ENCODE measurements at regions not wholly inside any gene's neighbourhood (a gene's known extent, or its start where the extent isn't known, plus 50 kb on each side); places are given as distances from the start of the nearest gene placed in this dataset.
"Not testable (repeated sequence)": the region's sequence is repeated elsewhere in the genome, so short reads cannot be mapped to it uniquely, and the experiment has no call there.

- H3K4me1 Mint-ChIP-seq, result no peaks in the 10 kb centered on the region
- no peaks in the 10 kb centered on the region for H3K9me3 Mint-ChIP-seq
- peaks cover 6 to 7% of the 10 kb centered on the region in 2 donors for H3K27me3 Mint-ChIP-seq
- H3K36me3 Mint-ChIP-seq, result no peaks in the 10 kb centered on the region
- ATAC-seq (replicated peaks) (no peak), DNase-seq (no peak)
- no peak overlapping the region for H3K27ac Mint-ChIP-seq
- H3K4me3 Mint-ChIP-seq, result no peak overlapping the region
These were observed 91.9 kb downstream of the FCRL5 start for GRCh38 chr1:157460381-157460780.

GRCh38 chr1:157457279-157457678 is 95.0 kb downstream of the FCRL5 start:
- DNase-seq (no peak), ATAC-seq (replicated peaks) (no peak)
- no peak overlapping the region for H3K4me3 Mint-ChIP-seq
- H3K27ac Mint-ChIP-seq, result no peak overlapping the region
- no peaks in the 10 kb centered on the region for H3K9me3 Mint-ChIP-seq
- H3K27me3 Mint-ChIP-seq, result peaks cover 10 to 11% of the 10 kb centered on the region in 2 donors
- no peaks in the 10 kb centered on the region for H3K36me3 Mint-ChIP-seq
- no peaks in the 10 kb centered on the region for H3K4me1 Mint-ChIP-seq

- Mint-ChIP-seq H3K36me3 (no peaks in the 10 kb centered on the region), H3K27ac (no peak overlapping the region), H3K27me3 (peaks cover 10 to 17% of the 10 kb centered on the region in 2 donors), H3K4me1 (no peaks in the 10 kb centered on the region), H3K4me3 (no peak overlapping the region), H3K9me3 (no peaks in the 10 kb centered on the region)
- no peak for DNase-seq
- no peak for ATAC-seq (replicated peaks)
These were observed 97.0 kb downstream of the FCRL5 start for GRCh38 chr1:157455318-157455717.

- Mint-ChIP-seq H3K4me3 (no peak overlapping the region), H3K9me3 (no peaks in the 10 kb centered on the region), H3K36me3 (no peaks in the 10 kb centered on the region), H3K27ac (no peak overlapping the region), H3K4me1 (no peaks in the 10 kb centered on the region), H3K27me3 (peaks cover 7 to 12% of the 10 kb centered on the region in 2 donors)
- ATAC-seq (replicated peaks) (no peak), DNase-seq (no peak)
These were observed 102.2 kb downstream of the FCRL5 start for GRCh38 chr1:157450106-157450505.

GRCh38 chr1:157448636-157449035 is 103.7 kb downstream of the FCRL5 start:
- ATAC-seq (replicated peaks), result no peak
- H3K4me3 Mint-ChIP-seq, result no peak overlapping the region
- no peak for DNase-seq
- no peaks in the 10 kb centered on the region for H3K4me1 Mint-ChIP-seq
- no peak overlapping the region for H3K27ac Mint-ChIP-seq
- H3K9me3 Mint-ChIP-seq, result no peaks in the 10 kb centered on the region
- no peaks in the 10 kb centered on the region for H3K36me3 Mint-ChIP-seq
- H3K27me3 Mint-ChIP-seq, result peaks cover 4 to 8% of the 10 kb centered on the region in 2 donors

GRCh38 chr1:157446356-157446755 is 106.0 kb downstream of the FCRL5 start:
- H3K4me1 Mint-ChIP-seq; ATAC-seq (replicated peaks); H3K4me3 Mint-ChIP-seq; H3K27ac Mint-ChIP-seq; H3K27me3 Mint-ChIP-seq; H3K36me3 Mint-ChIP-seq; DNase-seq; H3K9me3 Mint-ChIP-seq: not testable (repeated sequence)

GRCh38 chr1:157445616-157446140 is 106.6 kb downstream of the FCRL5 start:
- not testable (repeated sequence) for H3K9me3 Mint-ChIP-seq; H3K27ac Mint-ChIP-seq; DNase-seq; H3K27me3 Mint-ChIP-seq; H3K36me3 Mint-ChIP-seq; H3K4me1 Mint-ChIP-seq; ATAC-seq (replicated peaks); H3K4me3 Mint-ChIP-seq

GRCh38 chr1:157442065-157442464 is 110.2 kb downstream of the FCRL5 start:
- Mint-ChIP-seq H3K9me3 (no peaks in the 10 kb centered on the region), H3K4me3 (no peak overlapping the region), H3K27ac (no peak overlapping the region), H3K4me1 (no peaks in the 10 kb centered on the region), H3K36me3 (no peaks in the 10 kb centered on the region), H3K27me3 (peaks cover 0 to 4% of the 10 kb centered on the region in 2 donors)
- DNase-seq, result no peak
- no peak for ATAC-seq (replicated peaks)

- Mint-ChIP-seq H3K9me3 (no peaks in the 10 kb centered on the region), H3K27me3 (peaks cover 8 to 9% of the 10 kb centered on the region in 2 donors), H3K4me1 (no peaks in the 10 kb centered on the region), H3K36me3 (no peaks in the 10 kb centered on the region), H3K4me3 (no peak overlapping the region), H3K27ac (no peak overlapping the region)
- ATAC-seq (replicated peaks), result no peak
- DNase-seq, result no peak
These were observed 112.9 kb downstream of the FCRL5 start for GRCh38 chr1:157439302-157439954.

GRCh38 chr1:157438613-157439012 is 113.7 kb downstream of the FCRL5 start:
- DNase-seq (no peak), ATAC-seq (replicated peaks) (no peak)
- Mint-ChIP-seq H3K4me3 (no peak overlapping the region), H3K9me3 (no peaks in the 10 kb centered on the region), H3K27me3 (peaks cover 16 to 17% of the 10 kb centered on the region in 2 donors), H3K4me1 (no peaks in the 10 kb centered on the region), H3K36me3 (no peaks in the 10 kb centered on the region), H3K27ac (no peak overlapping the region)

GRCh38 chr1:157438146-157438545 is 114.2 kb downstream of the FCRL5 start:
- ATAC-seq (replicated peaks), result no peak
- H3K27me3 Mint-ChIP-seq, result peaks cover 21 to 22% of the 10 kb centered on the region in 2 donors

GRCh38 chr1:157437296-157437695 is 115.0 kb downstream of the FCRL5 start:
- Mint-ChIP-seq H3K4me1 (no peaks in the 10 kb centered on the region), H3K9me3 (no peaks in the 10 kb centered on the region), H3K36me3 (no peaks in the 10 kb centered on the region), H3K27ac (no peak overlapping the region), H3K27me3 (peaks cover 23 to 25% of the 10 kb centered on the region in 2 donors), H3K4me3 (no peak overlapping the region)
- ATAC-seq (replicated peaks) (peak; percentile 39 to 45), DNase-seq (no peak)

More at GRCh38 chr1:157438146-157438545, 114.2 kb downstream of the FCRL5 start:
- Mint-ChIP-seq H3K4me1 (no peaks in the 10 kb centered on the region), H3K9me3 (no peaks in the 10 kb centered on the region), H3K36me3 (no peaks in the 10 kb centered on the region), H3K4me3 (no peak overlapping the region), H3K27ac (no peak overlapping the region)
- DNase-seq, result no peak

GRCh38 chr1:157431751-157432150 is 120.6 kb downstream of the FCRL5 start:
- Mint-ChIP-seq H3K4me1 (no peaks in the 10 kb centered on the region), H3K27ac (no peak overlapping the region)

GRCh38 chr1:157429601-157430240 is 122.6 kb downstream of the FCRL5 start:
- Mint-ChIP-seq H3K4me3 (no peak overlapping the region), H3K27ac (no peak overlapping the region), H3K4me1 (no peaks in the 10 kb centered on the region), H3K36me3 (no peaks in the 10 kb centered on the region), H3K9me3 (no peaks in the 10 kb centered on the region), H3K27me3 (peaks cover 17 to 24% of the 10 kb centered on the region in 2 donors)
- no peak for ATAC-seq (replicated peaks)
- no peak for DNase-seq

More at GRCh38 chr1:157431751-157432150, 120.6 kb downstream of the FCRL5 start:
- H3K9me3 Mint-ChIP-seq, result no peaks in the 10 kb centered on the region
- H3K36me3 Mint-ChIP-seq, result no peaks in the 10 kb centered on the region
- ATAC-seq (replicated peaks) (no peak), DNase-seq (no peak)
- peaks cover 23 to 25% of the 10 kb centered on the region in 2 donors for H3K27me3 Mint-ChIP-seq
- no peak overlapping the region for H3K4me3 Mint-ChIP-seq

- H3K4me3 Mint-ChIP-seq; DNase-seq; H3K4me1 Mint-ChIP-seq; H3K27me3 Mint-ChIP-seq; H3K36me3 Mint-ChIP-seq; ATAC-seq (replicated peaks); H3K27ac Mint-ChIP-seq; H3K9me3 Mint-ChIP-seq: not testable (repeated sequence)
These were observed 128.6 kb downstream of the FCRL5 start for GRCh38 chr1:157423764-157424163.
